GM19023 (cell line): ENCODE measurements at regions not wholly inside any gene's neighbourhood (a gene's known extent, or its start where the extent isn't known, plus 50 kb on each side); places are given as distances from the start of the nearest gene placed in this dataset.

Experiments
- ATAC-seq: cut with Tn5 transposase; IDR thresholded peaks from one replicate; pipeline ENCODE4 v1.9.1; 2021; ENCODE audit warnings: mild to moderate bottlenecking, moderate library complexity; ENCODE audit not compliant: unreplicated experiment

- no peak for ATAC-seq
Measured at GRCh38 chr20:6953611-6954010, 186.1 kb downstream of the BMP2 start.

- ATAC-seq: no peak
Measured at GRCh38 chr20:6954219-6954618, 186.7 kb downstream of the BMP2 start.

DNA sequence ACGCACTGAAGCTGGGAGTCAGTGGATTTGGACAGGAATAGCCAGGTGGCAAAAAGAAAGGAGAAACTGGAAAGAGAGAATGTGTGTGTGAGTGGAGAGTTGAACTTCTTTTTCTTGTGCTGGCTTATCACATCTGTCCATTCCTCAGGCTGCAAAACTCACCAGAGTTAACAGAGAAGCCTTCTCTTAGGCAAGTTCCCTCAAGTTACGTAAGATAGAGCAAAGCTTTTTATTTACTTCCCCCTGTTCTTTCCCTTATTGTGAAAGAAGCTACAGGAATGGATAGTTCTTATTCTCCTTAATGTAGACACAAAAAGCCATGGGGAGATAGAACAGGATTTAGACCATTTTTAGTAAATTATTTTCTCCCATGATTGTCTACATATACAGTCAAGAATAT is 188.6 kb downstream of the BMP2 start:
- ATAC-seq: no peak

DNA sequence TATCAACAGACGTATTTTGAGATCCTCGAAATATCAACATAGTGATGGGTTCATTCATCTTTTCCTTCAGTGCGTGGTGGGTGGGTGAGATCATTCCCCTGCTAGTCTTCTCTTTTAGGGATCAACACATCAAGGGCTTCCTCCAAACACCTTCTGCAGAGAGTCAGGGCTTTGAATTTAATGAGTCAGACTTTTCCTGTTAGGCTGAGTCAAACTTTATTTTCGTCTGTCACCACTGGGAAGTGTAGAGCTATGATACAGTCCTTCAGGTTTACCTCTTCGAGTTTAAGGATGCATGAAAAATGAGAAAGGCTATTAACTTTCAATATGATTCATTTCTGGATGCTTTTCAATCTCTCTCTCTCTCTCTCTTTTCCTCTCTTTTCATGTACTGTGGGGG is 189.1 kb downstream of the BMP2 start:
- no peak for ATAC-seq

DNA sequence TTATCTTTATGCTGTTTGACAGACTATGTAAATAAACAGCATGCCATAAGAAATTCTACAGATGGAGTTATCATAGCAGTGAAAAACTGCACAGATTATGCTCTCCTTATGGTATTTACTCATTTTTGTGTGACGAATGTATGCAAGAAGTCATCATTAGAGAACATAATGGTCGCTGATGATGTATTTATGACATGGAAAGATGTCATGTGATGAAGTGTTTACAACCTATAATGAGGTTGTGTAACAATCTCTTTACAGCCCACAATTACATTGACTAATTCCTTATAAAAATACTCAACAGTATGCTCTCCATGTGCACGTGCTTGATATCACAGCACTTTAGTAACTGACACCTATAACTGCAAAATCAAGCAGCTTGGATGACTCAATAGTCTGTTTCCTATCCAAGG is 192.4 kb downstream of the BMP2 start:
- ATAC-seq: no peak

DNA sequence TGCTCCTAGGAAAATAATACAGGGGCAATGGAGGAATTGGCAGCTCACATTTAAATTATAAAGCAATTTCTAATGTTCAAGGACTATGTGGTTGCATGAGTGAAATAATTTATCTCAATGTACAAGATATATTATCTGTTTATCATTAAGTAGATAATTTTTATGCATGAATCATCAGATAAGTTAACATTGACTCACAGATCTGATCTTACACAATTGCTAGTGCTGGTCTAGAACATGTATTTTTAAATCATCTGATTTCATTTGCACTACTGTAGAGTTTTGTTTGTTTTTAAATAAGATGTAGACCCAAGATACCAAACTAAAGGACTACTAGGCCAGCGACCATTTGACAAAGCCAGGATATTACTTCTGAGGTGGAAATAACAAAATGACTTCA is 199.2 kb downstream of the BMP2 start:
- no peak for ATAC-seq

DNA sequence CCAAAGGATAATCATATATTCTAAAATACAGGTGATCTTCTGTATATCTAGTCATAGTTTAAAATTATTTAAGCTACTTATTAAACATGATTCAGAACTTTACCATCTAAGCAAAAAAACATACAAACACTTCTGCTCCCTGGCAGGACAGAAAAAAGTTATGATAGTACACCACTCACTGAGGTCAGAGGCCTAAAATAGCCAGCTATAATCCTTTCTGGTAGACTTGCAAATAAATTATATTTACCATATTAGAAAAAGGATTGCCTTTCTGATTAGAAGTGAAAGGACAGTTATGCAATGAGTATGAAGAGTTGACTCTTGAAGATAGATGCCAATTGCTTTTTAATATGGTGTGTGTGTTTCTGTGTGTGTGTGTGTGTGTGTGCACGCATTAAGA is 207.4 kb downstream of the BMP2 start:
- no peak for ATAC-seq

GRCh38 chr20:6975311-6975710 is 207.8 kb downstream of the BMP2 start:
- ATAC-seq: no peak

- ATAC-seq: no peak
Measured at GRCh38 chr20:6976106-6976900, 208.8 kb downstream of the BMP2 start.

- no peak for ATAC-seq
Measured at GRCh38 chr20:6979621-6980020, 212.1 kb downstream of the BMP2 start.

DNA sequence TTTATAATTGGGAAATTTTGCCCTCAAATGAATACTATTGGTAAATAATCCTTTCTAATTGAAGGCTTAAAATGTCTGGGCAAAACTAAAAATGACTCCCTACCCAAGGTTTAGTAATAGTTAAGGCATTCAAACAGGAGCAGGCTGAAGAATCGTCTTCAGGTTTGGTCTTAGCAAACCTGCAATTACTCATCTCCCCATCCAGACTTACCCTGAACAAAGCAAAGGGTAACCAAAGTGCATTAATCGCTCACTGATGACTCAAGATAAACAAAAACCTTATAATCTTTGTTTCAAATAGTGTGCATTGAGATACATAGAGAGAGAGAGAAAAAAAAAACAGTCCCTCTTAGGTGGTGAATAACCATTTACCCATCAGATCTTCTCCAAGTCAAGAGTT is 225.5 kb downstream of the BMP2 start:
- no peak for ATAC-seq

- no peak for ATAC-seq
Measured at GRCh38 chr20:6993511-6993910, 226.0 kb downstream of the BMP2 start.

DNA sequence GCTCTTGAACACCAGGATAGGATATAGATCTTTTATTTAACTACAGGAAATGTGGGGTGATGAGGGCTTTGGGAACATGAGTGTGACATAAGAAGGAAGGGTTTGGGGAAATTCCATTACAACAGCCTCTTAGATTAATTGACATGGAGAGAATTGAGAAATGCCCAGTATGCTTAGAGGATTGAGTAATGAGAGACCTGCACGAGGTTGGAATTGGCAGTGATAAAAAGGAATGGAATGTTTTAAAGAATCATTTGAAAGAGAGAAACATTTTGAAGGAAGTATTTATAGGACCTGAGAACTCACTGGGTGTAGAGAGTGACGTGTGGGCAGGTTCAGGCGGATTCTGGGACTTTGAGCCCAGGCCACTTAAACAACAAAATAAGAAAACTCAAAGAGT is 227.0 kb downstream of the BMP2 start:
- no peak for ATAC-seq

- ATAC-seq: no peak
Measured at GRCh38 chr20:6998909-6999308, 231.4 kb downstream of the BMP2 start.

DNA sequence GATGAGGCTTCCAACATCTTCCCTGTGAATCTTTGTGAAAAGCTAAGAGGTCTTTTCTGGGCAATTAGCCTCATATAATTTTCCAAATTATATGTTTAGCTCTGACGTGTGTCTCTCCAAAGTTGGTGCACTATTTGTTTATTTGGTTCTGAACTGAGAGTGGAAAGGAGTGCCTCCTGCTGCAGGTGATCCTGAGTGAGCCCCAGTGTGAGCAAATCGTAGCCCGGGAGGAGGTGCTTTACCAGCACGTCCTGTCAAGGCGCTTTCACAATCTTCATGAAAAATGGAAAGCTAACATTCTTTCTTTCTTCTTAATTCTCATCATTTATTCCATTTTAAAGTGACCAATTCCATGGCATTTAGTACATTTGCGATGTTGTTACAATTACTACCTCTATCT is 231.9 kb downstream of the BMP2 start:
- no peak for ATAC-seq

DNA sequence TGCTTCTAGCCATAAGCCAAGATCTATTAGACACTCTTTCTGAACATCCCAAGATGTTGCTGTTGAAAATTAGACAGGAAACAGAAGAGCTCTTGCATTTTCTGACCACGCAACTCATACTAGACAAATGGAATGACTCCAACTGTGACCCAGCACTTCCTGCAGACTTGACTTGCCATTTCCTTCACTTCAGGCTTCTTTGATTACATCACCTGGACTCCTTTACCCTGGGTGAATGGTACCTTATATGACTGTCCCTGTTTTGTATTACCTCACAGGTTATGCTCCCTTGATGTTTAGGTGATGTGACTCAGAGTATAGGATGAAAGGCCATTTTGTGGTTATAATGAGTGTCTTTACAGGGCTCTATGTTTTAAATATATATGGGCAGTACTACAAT is 236.1 kb downstream of the BMP2 start:
- no peak for ATAC-seq

- no peak for ATAC-seq
Measured at GRCh38 chr20:7004801-7005200, 237.3 kb downstream of the BMP2 start.

GRCh38 chr20:7010527-7010926 is 243.0 kb downstream of the BMP2 start:
- no peak for ATAC-seq

DNA sequence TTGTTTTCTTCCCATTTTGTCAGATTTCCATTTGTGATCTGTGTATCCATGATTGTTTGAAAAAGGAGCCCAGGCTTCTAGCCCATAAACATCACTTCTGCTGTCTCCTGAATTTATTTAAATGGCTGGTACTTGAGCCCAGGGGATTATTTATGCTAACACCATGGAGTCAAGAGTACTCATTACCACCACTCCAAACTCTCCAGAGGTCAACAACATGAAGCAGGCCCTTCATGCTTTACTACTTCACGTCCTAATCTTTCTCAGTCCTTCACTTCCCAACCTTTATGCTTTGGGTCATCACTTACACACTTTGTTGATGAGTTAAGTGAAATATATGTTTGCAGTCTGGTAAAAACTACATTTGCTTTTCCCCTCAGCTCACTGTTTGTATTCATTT is 247.8 kb downstream of the BMP2 start:
- ATAC-seq: no peak

DNA sequence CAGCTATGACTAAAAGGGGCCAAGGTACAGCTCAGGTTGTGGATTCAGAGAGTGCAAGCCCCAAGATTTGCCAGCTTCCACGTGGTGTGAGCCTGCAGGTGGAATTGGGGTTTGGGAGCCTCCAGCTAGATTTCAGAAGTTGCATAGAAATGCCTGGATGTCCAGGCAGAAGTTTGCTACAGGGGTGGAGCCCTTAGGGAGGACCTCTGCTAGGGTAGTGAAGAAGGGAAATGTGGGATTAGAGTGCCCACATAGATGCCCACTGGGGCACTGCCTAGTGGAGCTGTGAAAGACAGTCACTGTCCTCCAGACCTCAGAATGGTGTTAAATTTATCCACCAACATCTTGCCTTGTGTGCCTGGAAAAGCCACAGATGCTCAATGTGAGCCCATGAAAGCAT is 255.1 kb downstream of the BMP2 start:
- no peak for ATAC-seq

DNA sequence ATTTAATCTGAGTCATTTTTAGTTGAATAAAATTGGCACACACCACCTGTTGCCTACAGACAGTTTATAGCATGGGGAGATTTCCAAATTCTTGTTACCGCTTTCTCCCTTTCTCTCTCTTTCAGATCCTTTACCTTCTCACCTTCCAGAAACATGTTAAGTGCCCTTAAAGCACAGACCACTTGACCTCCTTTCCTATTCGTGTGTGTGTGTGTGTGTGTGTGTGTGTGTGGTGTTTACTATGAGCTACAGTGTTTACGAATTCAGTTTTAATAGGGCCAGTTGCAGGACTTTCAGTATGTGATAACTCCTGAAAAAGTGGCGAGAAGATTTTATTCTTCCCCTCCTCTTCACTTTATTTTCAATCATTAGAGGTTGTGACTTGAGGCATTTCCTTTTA is 258.1 kb downstream of the BMP2 start:
- no peak for ATAC-seq

DNA sequence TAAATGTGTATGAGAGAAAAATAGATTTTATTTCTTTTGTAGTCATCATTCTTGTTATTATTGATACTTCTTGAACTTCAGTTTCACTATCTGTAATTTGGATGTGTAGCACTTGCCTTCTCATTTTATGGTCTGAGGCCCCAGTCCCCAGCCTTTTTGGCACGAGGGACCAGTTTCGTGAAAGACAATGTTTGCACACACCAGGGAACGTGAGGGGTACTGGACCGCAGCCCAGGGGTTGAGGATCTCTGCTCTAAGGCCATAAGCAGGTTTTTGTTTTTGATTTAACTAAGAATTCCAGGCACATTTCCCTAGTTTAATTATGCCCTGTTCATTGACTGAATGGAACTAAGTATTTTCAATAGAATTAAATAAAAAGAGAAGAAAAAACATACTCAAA is 261.5 kb downstream of the BMP2 start:
- no peak for ATAC-seq

DNA sequence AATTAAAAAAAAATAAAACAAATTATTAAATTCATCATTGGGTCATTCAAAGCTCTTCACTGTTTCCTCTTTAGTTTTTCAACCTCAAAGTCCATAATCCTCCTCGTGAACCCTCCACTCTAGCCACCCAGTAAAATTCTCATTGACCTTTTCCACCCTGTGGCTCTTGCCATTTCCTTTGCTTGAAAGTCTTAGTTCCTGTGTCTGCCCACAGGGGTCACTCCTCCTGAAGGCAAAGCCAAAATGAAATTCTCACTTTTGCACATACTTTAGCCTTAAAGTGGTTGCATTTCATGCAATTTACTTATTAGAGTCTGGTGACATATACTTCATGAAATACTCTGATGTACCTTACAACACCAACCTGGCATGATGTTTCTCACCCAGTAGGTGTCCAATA is 263.7 kb downstream of the BMP2 start:
- ATAC-seq: no peak
